HG03432 (cell line): ENCODE measurements at regions not wholly inside any gene's neighbourhood (a gene's known extent, or its start where the extent isn't known, plus 50 kb on each side); places are given as distances from the start of the nearest gene placed in this dataset.

Experiments
- ATAC-seq: cut with Tn5 transposase; IDR thresholded peaks from one replicate; pipeline ENCODE4 v1.9.1; 2021; ENCODE audit warnings: mild to moderate bottlenecking, moderate library complexity; ENCODE audit not compliant: unreplicated experiment

- ATAC-seq, result no peak
Observed at GRCh38 chr7:79877874-79878465, 256.7 kb upstream of the GNAI1 start.

GRCh38 chr7:79876848-79877252, 257.8 kb upstream of the GNAI1 start:
- no peak for ATAC-seq

GRCh38 chr7:79874797-79875196, 259.8 kb upstream of the GNAI1 start:
- ATAC-seq, result no peak

GRCh38 chr7:79872176-79872575, 262.5 kb upstream of the GNAI1 start:
- no peak for ATAC-seq

- ATAC-seq, result no peak
Observed at GRCh38 chr7:79868010-79868409, 266.6 kb upstream of the GNAI1 start.

- no peak for ATAC-seq
Observed at GRCh38 chr7:79862447-79863210, 272.0 kb upstream of the GNAI1 start.

GRCh38 chr7:79855172-79855571, 279.5 kb upstream of the GNAI1 start:
- ATAC-seq, result no peak

- no peak for ATAC-seq
Observed at GRCh38 chr7:79854621-79855020, 280.0 kb upstream of the GNAI1 start.

- ATAC-seq, result no peak
Observed at GRCh38 chr7:79837915-79838314, 296.7 kb upstream of the GNAI1 start.

- ATAC-seq, result no peak
Observed at GRCh38 chr7:79833616-79834015, 301.0 kb upstream of the GNAI1 start.

GRCh38 chr7:79828866-79829265, 305.8 kb upstream of the GNAI1 start:
- ATAC-seq, result no peak

- ATAC-seq, result no peak
Observed at GRCh38 chr7:79823246-79823951, 311.2 kb upstream of the GNAI1 start.

- no peak for ATAC-seq
Observed at GRCh38 chr7:79822620-79823240, 311.9 kb upstream of the GNAI1 start.

- no peak for ATAC-seq
Observed at GRCh38 chr7:79820387-79820786, 314.2 kb upstream of the GNAI1 start.

GRCh38 chr7:79810916-79811315, 323.7 kb upstream of the GNAI1 start:
- no peak for ATAC-seq

- ATAC-seq, result no peak
Observed at GRCh38 chr7:79806161-79806734, 328.4 kb upstream of the GNAI1 start.

- no peak for ATAC-seq
Observed at GRCh38 chr7:79790656-79791262, 337.3 kb upstream of the MAGI2 start.

- ATAC-seq, result no peak
Observed at GRCh38 chr7:79789584-79790345, 336.3 kb upstream of the MAGI2 start.

GRCh38 chr7:79787623-79788022, 334.2 kb upstream of the MAGI2 start:
- no peak for ATAC-seq

GRCh38 chr7:79787096-79787495, 333.6 kb upstream of the MAGI2 start:
- ATAC-seq, result no peak
